ENCODE measurements at regions not wholly inside any gene's neighbourhood (a gene's known extent, or its start where the extent isn't known, plus 50 kb on each side); places are given as distances from the start of the nearest gene placed in this dataset.
"Not testable (repeated sequence)": the region's sequence is repeated elsewhere in the genome, so short reads cannot be mapped to it uniquely, and the experiment has no call there.

DNA sequence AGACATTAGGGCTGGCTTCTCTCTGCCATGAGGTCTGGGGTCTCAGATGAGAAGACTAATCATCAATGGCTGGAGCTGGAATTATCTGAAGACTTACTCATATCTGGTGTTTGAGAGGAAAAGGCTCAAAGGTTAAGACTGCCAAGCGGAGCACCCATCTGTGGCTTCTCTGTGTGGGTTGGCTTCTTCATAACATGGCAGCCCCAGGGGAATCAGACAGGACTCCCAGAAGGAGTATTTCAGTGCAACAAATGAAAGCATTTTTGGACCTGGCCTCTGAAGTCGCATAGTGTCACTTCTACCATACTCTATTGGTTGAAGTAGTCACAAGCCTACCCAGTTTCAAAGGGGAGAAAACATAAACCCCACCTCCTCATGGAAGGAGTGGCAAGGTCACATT, 171.8 kb upstream of the KRR1 start:
- DNase-seq (ENCODE audit: low read depth, low spot score): no peak

DNA sequence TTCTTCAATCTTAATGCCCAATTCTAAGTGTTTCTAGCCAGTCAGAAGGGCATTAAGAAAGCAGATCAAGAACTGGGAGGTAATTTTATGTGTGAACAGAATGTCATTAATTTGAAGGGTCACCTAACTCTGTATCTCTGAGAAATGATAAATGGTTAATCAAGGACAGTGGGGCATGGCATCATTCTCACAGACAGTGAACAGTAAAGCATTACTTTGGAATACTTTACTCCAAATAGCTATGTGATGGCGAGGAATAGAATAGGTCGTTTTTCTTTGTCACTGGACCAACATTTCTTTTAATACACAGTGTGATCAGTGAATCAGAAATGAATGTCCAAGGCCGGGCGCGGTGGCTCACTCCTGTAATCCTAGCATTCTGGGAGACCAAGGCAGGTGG, 166.1 kb upstream of the KRR1 start:
- DNase-seq (ENCODE audit: low read depth, low spot score): no peak

DNA sequence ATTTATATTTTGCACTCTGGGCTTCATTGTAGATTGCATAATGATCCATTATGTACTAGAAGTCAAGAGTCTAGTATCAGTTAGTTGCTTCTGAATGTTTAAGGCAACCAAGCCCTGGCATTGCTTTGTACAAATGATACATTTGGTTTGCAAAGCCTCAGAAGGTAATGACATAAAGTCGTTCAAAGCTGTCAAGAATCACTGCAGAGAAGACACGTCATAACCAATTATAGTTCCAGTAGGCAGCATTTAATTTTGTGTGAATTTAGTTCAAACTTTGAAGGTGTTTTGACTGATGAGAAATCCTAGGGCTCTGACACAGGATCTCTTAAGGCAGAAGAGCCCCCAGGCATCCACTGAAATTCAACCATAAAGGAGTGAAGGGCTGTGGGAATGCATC, 163.0 kb upstream of the KRR1 start:
- DNase-seq (ENCODE audit: low read depth, low spot score): no peak

DNA sequence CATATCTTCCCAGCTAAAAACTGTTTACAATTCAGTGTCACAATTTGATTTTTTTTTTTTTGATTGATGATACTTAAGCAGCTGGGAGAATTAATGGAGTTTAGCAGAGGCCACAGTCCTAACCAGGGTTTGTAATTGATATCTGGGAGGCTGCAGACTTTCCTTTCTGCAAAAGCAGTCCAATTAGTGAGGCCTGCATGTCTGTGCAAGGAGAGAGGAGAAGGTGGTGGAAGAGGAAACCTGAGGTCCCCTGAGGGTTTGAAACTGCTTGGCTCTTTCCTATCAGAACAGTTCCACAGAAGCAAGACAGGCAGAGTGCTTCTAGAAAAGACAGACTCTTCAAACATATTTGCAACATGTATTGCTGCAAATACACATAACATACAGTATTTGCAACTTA, 160.8 kb upstream of the KRR1 start:
- DNase-seq (ENCODE audit: low read depth, low spot score): no peak

DNA sequence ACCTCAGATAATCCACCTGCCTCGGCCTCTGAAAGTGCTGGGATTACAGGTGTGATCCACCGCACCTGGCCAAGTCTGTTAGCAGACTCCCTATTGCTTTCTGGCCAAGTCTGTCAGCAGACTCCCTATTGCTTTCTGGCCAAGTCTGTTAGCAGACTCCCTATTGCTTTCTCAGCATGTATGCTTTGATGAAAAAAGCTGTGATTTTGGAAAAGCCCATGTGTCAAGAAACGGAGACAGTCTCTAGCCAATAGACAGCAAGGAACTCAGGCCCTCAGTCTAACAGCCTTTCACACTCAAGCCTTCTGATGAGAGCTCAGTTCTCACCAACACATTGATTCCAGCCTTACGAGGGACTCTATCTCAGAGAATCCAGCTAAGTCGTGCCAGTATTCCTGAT, 158.8 kb upstream of the KRR1 start:
- DNase-seq (ENCODE audit: low read depth, low spot score): no peak

DNA sequence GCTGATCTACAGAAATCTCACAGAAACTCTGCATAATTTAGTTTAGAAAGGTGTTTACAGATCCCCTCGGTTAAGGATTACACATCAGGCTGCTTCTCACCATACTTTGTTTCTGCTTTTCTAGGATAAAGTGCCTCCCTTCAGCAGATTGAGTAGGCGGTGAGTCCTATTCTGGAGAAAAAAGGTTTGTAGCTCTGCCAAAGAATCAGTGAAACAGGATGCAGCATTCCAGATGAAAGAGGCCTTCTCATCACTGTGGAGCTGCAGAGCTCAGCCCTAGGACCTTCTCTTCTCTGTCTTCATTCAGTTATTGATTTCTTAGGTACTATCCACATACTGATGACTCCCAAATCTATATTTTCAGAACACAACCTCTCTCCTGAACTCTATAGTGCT, 155.5 kb upstream of the KRR1 start:
- DNase-seq (ENCODE audit: low read depth, low spot score): no peak

DNA sequence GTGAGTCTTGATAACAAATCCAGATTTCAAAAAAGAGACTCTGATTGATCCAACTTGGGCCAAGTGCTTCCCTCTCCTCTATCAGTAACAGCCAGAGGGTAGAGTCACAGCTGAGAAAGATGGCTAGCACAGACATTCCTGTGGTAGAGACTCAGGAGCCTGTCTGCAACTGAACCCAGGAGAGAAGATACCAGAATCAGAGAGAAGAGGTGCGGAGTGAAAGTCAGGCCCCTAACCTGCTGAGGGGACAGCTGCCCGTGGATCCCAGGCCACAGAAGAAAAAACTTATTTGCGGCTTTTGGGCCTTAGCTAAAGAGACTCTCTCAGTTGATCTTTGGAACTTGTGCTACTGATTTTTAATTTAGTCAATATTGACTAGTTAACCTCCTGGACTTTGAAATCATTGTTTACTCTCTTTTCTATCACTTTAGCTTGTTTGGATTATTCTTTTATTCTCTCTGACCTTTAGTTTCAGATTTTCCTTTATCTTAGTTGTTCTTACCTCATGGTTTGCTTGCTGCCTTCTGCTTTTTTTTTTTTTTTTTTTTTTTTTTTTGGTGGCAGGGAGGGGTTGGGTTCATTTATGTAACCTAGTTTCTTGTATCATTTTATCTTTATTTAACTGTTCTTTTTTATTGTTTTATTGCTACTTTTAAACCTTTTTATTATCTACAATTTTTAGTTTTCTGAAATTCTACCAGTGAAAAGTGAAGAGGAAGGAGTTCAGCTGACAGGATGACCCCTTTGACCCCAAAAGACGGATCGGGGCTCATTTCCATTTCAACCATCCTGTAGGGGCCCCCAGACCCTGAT, 154.9 kb upstream of the KRR1 start:
- no peak for DNase-seq (ENCODE audit: low read depth, low spot score)

DNA sequence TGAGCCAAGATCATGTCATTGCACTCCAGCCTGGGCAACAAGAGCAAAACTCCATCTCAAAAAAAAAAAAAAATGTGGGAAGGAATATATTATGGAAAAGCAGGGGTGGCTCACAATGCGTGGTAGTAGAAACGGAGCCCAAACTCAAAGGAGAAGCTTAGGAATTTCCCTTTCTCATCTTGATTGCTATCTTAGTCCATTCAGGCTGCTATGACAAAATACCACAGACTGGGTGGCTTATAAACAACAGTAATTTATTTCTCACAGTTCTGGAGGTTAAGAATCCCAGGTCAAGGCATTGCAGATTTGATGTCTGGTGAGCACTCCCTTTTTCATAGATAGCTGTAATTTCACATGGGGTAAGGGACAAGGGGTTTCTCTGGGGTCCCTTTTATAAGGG, 153.8 kb upstream of the KRR1 start:
- no peak for DNase-seq (ENCODE audit: low read depth, low spot score)

DNA sequence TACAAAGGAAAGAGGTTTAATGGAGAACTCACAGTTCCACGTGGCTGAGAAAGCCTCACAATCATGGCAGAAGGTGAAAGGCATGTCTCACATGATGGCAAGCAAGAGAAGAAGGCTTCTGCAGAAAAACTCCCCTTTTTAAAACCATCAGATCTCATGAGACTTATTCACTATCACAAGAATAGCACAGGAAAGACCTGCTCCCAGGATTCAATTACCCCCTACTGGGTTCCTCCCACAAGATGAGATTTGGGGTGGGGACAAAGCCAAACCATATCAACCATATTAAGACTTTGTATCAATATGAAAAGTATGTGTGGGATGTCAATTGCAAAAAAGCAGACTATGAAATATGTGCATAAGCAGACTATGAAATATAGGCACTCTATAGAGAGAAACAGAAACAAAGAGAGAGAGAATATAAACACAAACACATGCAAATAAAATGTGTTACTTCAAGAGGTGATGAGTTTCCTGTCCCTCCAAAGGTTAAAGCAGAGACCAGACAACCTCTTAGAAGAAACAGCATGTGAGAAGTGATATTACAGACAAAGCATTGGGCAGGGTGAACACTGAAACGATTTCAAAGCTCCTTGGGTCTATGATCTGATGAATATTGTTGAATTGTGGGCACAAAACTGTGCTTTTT, 151.2 kb upstream of the KRR1 start:
- no peak for DNase-seq (ENCODE audit: low read depth, low spot score)

DNA sequence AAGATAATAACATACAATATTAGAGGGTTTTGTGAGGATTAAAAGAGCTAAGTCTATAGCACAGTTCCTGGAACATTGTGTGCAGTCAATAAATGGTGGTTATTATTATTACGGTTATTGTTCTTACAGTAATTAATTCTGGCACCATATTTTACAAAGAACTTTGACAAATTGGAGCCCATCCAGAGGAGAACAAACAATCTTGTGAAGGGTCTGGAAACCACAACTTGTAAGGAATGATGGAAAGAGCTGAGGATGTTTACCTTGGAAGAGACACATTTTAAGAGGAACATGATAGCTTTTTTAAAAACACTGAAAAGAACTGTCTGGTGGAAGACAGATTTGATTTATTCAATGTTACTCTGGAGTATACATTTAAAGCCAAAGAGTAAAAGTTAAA, 150.5 kb upstream of the KRR1 start:
- DNase-seq (ENCODE audit: low read depth, low spot score): no peak

DNA sequence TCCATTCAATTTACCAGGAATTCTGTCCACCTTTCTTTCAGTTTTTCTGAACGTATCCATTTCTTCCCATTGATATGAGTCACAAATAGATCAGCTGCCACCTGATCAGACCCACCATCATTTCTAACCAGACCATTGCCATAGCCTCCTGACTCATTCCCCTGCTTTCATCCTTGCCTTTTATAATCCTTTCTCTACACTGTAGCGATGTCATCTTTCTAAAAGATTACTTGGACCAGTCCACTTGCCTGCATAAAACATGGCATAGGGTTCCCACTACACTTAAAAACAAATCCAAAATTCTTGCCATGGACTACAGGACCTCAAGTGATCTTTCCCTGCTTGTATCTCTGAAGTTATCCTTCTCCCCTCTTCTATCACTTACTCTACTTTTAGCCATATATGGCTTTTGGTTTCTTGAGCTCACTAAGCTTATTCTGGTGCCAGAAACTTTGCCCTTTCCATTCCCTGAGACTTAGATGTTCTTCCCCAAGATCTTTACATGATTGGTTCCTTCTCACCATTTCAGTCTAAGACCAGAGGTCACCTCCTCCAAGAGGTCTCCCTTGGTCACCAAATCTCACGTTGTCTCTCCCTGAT, 149.5 kb upstream of the KRR1 start:
- no peak for DNase-seq (ENCODE audit: low read depth, low spot score)

DNA sequence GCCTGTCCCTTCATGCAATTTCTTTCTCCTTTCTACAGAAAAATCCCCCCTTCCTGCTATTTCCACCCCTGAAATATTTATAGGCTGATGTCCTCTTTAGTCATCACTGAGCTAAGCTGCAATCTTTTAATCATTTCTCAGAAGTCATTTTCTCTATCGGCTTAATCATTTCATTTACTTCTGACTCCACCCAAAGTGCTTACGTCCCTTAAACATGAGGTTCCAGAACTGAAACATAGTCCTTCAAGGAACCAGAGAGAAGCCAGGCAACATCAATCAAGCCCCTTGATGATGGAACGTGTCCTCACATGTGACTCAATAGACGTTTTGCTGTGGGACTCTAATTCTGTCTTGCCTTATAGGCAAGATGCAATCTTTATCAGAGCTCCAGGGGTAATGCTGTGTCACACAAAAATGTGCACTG, 148.7 kb upstream of the KRR1 start:
- no peak for DNase-seq (ENCODE audit: low read depth, low spot score)

DNA sequence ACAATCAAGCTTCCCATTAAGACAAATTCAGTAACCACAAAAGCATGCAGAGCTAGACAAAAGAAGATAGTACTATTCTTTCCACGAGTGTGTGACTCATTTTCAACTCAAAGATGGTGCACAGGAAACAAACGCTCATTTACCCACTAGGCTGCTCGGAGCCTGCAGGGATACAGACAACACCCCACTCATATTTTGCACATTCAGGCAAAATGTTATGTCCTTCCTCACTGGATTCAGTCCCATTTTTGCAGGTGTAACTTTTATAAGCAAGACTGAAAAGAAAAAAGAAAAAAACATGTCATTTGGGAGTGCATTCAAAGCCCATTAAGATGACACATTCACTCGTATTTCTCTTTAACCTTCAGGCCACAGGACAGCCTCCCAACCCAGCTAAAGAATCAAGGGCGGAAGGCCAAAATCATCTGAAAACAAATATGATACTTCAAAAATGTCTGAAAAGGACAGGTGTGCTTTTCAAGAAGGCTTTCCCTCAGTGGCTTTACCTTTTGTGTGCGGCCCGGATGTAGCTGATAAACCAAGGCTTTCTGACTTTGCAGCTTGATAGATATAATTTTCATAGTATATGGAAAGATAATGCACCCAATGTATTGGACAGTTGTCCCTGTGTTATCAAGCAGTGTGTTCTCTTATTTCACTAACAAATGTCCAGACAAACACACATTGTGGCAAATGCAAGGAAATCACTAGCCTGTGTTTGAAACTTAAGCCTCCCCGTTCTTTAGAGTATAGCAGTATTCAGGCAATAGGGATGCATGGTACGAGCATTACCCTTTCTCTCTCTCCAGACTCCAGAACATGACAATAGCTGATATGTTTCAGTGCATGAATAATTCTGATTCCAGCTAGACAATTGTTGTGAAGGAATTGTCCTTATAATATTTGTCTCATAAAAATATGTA, 147.8 kb upstream of the KRR1 start:
- no peak for DNase-seq (ENCODE audit: low read depth, low spot score)

DNA sequence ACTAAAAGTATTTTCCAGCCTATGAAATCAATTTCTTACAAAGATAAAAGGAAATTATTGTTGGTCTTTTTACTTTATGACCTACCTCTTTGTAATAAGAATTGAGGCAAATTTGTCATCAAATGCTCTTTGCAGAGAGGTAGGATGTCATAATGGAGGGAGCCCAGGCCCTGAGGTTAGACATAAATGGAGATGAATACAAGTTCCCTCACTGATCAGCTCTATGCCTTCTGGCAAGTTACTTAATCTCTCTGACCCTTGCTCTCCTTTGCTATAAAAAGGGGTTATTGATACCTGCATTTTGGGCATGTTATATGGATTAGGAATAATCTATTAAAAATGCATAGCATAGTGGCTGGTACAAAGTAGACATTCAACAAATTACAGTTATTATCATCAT, 146.9 kb upstream of the KRR1 start:
- no peak for DNase-seq (ENCODE audit: low read depth, low spot score)

DNA sequence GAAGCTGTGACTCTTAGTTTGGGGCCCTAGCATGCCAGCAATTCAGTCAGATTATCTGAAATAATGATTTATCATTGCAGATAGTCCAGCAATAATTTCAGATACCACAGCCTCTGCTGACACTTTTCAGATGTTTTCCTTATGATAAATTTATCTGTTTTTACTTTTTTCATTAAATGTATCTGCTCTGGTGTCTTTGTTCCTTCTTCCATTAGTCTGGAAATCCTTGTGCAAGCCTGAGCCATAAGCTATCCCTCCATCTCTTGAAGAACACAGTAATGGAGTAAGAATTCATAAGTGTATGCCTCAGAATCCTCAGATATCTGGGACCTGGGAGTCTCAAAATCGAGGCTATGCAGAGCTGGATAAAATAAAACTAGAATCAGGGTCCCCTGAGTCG, 146.4 kb upstream of the KRR1 start:
- DNase-seq (ENCODE audit: low read depth, low spot score): no peak

DNA sequence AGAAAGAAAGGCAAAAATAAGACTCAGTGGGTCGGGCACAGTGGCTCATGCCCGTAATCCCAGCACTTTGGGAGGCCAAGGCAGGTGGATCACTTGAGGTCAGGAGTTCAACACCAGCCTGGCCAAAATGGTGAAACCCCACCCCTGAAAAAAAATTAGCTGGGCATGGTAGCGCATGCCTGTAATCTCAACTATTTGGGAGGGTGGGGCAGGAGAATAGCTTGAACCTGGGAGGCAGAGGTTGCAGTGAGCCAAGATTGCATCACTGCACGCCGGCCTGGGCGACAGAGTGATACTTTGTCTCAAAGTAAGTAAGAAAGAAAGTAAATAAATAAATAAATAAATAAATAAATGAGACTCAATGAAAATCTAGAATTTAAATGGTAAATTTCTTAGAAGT, 145.9 kb upstream of the KRR1 start:
- DNase-seq (ENCODE audit: low read depth, low spot score): not testable (repeated sequence)

DNA sequence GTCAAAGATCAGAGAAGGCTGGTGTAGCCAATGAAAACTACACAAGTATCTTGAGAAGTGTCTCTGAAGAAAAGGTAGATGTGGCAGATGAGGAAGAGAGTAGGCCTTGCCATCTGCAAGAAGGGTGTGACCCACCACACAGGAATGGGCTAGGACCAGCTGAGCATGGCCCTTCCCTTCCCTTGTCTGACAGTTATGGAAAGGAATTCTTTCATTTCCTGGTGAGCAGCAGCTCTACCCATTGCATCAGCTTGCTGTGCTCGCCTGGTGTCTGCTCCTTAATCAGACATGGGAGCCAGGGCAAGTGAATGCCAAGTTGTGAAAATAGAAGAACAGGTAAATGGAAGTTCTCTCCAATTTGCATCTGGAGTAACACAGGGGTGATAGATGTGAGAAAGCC, 145.2 kb upstream of the KRR1 start:
- DNase-seq (ENCODE audit: low read depth, low spot score): no peak

DNA sequence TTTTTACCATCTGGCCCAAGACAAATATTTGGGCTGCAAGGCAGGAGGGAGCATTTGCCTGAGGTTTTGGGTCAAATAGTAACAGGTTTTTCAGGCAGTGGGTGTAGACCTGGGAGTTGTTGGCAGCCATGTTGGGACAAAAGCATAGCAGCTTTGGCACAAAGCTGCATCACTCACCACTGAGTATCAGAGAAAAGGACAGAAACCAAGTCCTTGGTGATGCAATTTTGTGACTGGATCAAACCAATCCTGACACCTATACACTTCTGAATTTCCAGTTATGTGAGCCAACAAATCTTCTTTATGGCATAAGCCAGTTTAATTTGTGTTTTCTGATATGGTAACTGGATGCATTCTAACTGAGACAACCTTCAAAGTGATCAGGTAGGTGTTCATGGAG, 144.8 kb upstream of the KRR1 start:
- DNase-seq (ENCODE audit: low read depth, low spot score): no peak

DNA sequence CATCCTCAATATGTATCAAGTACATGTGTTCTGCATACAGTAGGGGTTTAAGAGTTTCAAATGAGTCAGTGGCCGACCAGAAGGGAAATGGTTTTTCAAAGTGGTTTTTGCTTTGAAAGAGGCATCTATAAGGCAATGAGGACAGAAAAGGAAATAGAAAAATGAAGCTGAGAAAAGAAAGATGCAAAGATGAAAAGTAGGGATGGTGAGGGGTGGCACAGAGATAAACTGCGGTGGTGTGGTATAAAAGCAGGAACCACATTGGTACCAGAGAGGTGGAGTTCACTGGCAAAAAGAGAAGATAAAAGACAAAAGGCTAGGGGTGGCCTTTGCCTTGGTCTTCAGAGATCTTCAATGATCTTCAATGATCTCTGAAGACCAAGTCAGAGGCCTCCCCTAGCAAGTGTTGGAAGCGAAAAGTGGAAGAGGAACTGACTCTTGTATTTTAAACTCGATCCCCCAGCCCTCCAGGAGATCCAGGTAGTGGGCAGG, 144.0 kb upstream of the KRR1 start:
- DNase-seq (ENCODE audit: low read depth, low spot score): no peak

DNA sequence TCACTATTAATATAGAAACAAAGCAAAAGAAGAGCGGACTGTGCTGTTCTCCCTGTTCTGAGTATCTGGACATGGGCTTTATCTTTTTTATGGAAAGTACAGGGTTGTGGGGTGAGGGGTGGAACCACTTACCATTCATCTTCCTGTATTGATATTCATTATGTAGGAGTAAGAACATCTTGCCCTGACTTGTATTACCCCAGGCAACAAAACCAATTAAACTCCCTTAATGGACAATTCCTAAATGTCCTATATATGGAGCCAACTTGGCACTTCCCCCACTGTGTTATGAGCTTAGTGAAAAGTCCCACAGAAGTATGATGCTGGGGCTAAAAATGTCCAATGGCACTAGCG, 139.9 kb upstream of the KRR1 start:
- no peak for DNase-seq (ENCODE audit: low read depth, low spot score)

DNA sequence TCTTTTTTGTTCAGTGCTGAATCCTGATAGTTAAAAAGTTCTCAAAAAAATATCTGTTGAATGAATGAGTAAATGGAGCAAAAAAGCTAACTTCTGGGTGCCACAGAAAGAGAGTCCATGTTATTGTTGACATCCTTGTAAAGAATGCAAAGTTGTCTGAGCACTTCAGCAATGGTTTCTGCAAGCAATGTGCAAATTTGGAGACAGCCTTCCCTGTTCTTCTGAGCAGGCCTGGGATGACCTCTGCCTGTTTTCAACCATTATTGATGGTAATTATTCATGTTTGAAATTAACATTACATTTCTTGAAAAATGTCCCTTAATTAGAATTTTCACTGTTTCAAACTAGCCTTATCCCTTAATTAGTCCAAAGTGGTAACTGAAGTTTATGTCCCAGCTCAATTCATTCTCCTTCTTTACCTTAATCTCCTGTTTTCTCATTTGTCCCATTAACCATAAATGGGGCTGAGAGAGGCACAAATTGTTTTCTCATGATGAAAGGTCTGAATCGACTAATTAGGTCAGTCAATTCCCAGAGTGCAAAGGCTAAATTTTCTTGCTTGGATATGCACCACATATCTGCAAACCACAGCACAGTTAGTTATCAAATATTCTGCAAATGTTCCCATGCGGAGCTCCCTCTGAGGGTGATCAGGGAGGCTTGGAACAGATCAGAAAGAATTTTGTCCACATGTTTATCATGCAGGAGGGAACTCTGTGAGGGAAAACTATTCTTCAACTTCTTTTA, 139.4 kb upstream of the KRR1 start:
- no peak for DNase-seq (ENCODE audit: low read depth, low spot score)
